Stimulated activated CD4-positive, alpha-beta T cell treated with anti-CD3 and anti-CD28 coated beads, TNF-alpha, amount 100 ng/mL, for 48 hours (primary cell): ENCODE measurements at regions not wholly inside any gene's neighbourhood (a gene's known extent, or its start where the extent isn't known, plus 50 kb on each side); places are given as distances from the start of the nearest gene placed in this dataset.

Experiments
- DNase-seq, 3 donors: peaks; one replicate each; pipeline ENCODE4 v3.0.0-alpha.2; 2020; ENCODE audit warnings: low read depth in 3 of 3

DNA sequence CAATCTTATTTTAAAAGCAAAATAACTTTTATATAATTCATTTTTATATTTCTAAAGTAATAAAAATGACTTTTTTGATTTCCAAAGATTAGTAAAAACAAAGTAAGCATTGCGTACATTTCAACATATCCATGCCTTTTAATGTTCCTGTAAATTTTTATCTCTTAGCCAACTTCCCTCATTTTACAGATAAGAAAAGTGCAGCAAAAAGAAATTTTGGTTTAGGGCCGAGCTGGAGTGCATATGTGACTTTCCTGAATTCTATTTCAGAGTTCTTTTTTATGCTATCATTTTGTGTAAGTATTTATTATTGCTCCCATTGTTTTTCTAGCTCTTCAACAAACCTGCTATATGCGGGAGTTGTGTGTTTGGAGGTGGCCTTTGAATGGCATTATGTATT, 195.3 kb downstream of the NHLRC3 start:
- no peak for DNase-seq

DNA sequence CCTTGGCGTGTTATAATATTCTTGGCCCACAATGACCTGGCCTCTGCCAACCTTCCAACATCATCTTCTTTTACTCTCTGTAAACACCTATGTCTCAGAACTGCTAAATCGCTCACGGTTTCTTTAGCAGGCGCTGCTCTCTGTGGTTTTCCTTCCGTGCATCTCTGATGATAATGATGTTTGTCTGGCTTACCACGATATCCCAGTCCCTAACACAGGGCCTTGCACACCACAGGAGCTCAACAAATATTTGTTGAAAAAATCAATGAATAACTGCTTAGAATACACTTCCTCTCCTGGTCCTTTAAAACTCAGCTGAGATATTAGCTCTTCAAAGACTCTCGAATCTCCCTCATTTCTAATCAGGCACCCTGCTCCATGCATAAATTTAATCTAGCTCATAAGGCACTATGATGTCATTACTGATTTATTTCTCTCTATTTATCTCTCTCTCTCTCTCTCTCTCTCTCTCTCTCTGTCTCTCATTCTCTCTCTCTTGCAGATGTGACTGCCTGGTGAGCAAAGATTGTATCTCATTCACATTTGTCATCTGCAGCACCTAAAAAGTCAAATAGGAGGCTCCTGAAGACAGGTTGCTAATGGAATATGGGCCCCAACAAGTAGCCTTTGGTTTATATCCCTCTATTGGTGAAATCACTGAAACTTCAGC, 206.4 kb downstream of the NHLRC3 start:
- DNase-seq: no peak

DNA sequence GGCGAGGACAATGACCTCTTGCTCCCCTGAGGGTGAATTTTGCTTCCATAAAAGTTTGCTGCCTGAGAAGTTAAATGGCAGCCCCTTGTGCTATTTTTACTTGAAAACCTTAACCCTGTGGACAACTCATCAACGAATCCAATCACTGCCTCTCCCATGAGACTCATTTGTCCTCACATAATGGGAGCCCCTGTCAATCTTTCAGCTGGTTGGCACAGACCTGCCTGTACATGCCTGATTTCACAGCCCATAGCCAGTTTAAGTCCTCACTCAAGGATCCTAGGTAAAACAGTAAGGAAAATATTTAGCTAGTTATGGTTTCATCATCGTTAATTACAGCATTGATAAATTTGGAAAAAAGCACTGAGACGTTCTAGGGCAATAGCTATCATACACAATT, 207.4 kb downstream of the NHLRC3 start:
- DNase-seq: no peak

DNA sequence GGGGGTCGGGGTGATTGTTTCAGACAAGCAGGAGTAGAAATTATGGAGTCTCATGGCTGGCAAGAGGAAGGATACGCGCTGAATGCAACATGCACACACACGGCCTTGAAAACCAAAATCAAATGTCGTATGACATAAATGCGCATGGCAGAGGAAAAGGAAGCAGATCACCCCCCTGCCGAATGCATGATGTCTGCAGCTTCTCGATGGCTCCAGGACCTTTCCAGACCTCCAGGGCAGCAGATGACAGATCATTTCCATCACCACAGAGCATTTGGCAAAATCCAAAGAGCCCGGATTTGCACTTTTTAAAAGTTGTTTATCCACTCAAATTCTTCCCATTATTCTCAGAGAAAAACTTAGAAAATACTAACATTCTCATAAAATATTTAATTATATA, 211.7 kb downstream of the NHLRC3 start:
- DNase-seq: no peak

DNA sequence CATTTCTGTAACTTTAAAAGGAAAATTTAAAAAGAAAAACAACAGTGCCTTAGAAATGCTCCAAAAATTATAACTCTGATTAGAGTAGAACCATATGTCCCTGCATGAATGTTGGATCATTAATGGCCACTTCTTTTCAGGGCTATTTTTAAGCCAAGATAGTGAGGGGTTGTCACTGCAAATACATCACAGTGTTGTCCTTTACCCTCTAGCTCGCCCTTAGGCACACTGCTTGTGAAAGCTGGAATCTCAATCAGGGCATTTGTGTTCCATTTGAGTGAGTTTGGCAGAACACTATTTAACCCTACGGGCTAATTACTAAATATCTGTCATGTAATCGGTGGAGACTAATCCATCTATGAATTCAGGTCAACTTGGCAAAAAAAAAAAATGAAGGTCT, 212.2 kb downstream of the NHLRC3 start:
- DNase-seq: no peak

DNA sequence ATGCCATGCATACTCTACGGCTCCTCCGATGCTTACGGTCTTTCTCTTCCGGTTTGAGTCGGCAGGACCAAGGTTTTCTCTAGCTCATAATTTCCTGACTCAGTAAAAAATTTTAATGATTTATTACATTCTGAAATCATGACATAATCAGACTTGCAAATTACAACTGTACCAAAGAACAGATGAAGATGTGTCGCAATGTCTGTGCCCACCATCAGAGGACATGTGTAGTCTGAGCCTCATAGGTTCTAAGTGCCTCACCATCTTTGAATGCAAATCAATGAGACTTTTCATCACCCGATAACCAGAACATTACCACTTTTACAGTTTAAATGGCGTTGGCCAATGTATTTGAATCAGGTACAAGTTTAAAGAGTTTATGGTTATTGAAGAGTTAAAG, 213.1 kb downstream of the NHLRC3 start:
- DNase-seq: no peak

DNA sequence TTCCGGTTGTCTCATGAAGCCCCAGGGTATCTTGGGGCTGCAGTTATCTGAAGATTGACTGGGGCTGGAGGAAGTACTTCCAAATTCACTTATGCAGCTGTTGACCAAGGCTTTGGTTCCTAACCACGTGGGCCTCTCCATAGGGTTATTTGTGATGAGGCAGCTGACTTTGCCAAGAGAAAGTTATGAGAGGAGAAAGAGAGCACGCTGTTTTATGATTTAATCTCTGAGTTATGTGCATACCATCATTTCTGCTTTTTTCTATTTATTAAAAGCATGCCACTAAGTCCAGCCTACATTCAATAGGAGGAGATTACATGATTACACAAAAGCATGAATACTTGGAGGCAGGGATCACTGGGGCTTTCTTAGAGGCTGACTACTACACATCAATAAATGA, 215.5 kb downstream of the NHLRC3 start:
- DNase-seq: no peak

DNA sequence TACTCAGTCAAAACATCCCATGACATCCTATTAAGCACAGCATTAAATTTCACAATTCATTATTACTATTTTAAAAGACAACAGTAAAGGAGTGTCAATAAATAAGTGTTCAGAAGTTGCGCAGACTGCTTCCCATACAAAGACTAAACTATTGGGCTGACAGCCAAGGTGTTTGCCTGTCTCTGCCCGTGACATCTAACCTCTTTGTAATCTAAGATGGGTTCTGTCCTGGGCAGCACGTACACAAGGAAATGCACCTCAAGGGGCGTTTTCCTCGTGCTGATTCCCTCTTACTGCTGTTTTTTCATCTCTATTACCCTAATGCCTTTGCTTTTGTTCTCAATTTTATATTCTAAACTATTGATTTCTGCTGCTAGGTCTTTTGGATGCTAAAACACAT, 216.3 kb downstream of the NHLRC3 start:
- DNase-seq: no peak

DNA sequence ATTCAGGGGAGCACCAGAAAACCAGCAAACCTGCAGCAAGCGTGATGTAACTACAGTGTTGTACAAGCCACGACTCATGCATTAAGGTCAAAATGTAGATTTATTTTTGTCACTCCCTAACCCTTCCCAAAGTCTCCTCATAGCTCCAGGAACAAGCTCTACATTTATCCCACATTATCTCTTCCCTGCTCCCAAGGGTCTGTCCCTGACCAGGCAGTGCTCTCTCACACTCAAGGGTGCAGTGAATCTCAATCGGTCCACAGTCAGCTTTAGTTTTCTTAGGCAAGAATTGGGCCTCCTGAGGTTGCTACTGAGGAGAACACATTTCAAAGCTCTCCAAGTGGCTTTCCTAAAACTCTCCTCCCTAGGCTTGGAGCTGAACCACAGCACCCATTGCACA, 219.4 kb downstream of the NHLRC3 start:
- no peak for DNase-seq

DNA sequence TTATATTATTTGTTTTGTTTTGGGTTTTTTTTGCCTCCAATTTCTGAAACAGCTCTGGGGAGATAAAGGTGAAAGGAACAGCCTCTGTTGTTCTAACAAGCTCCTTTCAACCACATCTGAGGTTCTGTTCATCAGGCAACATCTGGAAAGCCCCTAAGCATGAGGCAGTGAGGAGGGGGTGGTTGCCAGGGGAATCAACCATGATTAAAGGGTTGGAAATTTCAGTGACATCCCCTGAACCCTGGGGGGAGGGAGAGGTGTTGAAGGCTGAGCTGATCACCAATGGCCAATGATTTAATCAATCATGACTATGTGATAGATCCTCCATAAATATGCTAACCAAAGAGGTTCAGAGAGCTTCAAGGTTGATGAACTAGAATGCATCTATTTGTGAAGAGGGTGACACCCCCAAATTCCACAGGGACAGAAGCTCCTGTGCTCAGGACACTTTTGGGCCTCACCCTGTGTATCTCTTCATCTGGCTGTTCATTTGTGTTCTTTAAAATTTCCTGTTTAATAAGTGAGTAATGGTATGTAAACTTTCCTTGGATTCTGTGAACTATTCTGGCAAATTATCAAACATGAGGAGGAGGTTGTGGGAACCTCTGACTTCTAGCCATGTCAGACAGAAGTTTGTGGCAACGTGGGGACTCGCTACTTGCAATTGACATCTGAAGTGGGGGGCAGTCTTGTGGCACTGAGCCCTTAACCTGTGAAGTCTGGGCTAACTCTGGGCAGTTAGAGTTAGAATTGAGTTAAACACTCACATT, 221.3 kb downstream of the NHLRC3 start:
- peak in 1 of 3 donors; percentile 3 for DNase-seq

DNA sequence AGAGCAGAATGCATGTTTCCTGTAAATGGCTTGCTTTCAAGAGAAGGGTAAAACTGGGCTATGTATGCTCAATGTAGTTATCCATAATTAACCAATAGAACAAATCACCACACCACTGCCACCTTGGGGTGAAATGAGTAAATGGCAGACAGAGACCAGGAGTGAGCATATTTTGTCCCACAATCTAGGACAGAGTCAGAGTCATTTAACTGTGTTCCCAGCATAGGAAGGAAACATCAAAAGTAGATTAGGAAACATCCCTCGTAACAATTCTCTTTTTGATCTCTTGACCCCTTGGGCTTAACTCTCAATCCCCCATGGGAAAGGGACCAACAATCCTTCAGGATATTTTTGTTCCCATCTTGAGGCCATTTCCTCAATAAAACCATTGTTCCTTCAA, 224.8 kb downstream of the NHLRC3 start:
- DNase-seq: peak; percentile 8 to 23 (median 22)

DNA sequence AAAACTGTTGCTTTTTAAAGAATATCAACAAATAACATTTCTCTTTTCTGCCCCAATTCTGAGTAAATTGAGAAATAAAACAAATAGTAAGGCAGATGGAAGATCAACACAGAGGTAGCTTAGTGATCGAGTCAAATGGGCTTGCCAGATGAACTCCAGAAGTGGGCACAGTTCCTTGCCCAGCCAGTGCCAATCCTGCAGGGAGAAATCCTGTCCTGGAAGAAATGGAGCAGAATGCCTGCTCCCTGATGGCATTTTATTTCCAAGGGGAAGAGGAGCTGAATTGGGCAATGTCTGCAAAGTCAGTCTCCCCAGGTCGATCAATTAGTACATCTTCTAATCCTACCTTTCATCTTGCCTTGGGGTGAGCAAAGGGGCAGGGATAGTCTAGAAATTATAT, 225.3 kb downstream of the NHLRC3 start:
- no peak for DNase-seq

DNA sequence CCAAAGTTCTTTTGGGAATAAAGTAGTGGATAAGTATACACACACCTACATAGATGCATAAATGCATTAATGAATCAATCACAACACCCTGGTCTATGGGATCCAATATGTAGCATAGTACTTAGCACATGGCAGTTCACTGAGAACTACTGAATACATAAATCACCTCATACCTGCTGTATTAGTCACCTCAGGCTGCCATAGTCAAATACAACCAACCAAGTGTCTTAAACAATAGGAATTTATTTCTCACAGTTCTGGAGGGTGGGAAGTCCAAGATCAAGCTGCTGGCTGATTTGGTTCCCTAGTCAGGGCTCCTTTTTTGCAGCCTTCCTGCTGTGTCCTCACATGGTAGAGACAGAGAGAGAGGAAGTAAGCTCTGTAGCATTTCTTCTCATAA, 228.2 kb downstream of the NHLRC3 start:
- no peak for DNase-seq

DNA sequence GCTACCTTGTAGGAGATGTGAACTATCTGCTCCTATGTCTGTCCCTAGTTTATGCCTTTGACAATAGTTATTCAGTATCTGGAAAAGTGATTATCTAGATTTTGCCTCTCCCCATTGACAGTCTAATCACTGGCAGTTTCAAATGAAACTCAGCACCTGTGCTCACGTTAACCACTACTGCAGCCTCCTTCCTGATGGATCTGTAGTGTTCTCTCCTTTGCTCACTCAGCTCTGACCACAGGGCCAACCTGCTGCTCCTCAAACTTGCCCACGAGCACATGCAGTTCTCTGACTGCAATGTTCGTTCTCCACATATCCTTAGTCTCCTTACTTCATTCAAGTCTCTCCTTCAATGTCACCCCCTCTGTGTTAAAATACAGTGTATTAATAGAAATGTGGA, 230.1 kb downstream of the NHLRC3 start:
- no peak for DNase-seq

DNA sequence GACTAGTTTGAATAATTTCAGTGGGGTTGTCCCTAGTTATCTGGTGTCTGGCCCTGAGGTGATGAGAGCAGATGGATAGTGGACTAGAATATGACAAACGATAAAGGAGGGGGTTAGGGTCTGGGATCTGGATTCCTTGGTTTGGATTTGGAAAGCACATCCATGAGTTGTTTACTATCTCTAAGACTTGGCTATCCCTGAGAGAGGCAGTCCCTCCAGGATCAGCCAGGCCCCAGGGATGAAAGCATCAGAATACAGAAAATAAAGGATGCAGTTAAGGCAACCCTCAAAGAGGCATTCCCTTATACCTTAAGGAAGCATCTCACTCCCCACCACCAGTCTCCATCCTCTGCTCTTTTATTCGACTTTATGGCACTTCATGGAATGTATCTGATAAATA, 230.7 kb downstream of the NHLRC3 start:
- DNase-seq: no peak

DNA sequence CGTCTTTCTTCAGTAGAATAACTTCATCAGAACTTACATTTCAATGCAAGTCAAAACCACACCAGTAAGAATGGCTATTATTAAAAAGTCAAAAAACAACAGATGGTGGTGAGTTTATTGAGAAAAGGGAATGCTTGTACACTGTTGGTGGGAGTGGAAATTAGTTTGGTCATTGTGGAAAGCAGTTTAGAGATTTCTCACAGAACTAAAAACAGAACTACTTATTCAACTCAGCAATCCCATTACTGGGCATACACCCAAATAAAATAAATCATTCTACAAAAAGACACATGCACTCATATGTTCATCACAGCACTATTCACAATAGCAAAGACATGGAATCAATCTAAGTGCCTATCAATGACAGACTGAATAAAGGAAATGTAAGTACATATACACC, 231.2 kb downstream of the NHLRC3 start:
- DNase-seq: no peak

DNA sequence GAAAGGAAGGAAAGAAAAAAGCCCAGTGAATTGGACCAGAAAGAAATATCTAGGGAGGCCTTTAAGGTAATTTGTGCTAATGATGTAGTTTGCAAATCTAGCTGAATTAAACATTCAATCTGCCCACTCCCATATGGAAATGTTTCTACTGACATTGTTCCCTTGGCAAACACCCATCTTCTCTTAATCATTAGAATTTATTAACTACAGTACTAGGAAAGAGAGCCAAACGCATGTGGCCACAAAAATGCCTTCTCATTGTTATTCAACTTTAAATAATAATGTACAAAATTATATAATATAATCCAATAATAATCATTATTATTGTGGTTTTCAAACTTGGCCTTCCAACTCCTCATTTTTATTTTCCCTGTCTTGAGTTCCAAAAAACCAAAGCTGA, 234.7 kb downstream of the NHLRC3 start:
- no peak for DNase-seq

DNA sequence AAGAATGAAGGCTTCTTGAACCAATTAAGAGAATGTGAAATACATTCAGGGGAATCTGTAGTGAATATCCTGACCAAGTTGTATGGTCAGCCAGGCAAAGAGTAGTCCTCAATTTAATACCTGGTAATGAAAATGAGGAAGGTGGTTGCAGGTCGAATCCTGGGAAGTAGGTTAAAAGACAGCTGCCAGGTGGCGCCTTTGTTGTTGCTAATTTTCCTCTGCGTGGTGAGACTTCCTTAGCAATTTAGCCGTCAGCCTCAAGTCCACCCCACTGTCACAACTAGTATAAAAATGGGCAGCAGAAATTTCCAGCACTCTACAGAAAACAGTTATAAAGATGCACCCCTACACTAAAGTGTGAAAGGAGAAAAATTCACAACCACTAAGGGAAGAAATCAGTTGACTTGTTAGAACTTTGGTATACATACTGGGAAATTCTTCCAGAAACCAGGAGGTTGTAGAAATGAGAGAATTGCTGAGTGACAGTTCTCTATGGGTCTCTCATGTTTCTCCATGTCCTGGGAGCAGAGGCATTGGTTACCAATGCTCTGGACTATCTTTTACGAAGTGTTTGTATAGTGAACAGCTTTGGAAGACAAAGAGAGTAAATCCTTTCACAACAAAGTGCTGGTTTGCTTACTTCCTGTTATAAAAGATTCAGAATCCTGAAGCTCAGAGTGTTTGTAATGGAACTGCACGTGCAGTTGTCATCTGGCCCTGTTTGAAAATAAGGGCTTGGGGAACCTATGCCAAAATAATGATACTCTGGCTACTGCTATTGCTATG, 235.9 kb downstream of the NHLRC3 start:
- DNase-seq: no peak

DNA sequence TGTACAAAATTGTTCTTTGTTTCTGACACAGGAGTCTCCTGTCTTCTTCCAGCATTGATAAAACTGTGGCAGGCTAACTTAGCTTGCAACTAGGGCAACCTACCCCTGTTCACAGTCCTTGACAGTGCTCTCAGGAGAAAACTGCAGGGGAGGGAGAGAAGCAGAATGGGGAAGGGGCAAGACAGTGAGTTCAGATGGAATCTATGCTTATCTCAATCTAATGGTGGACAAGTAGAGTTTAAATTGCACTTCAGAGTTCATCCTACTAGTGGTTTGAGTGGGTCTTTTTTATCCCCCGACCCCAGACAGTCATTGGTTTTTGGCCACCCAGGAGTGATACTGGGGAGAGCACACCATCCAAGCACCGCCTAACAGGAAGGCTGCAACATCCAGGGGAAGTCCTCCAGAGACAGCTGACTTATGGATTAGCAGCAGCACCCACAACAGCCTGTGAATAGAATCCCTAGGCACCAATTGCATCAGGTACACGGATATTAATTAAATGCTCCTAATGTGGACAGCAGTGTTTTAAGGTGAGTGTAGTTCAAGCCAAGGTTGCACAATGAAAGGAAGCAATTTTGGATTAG, 236.6 kb downstream of the NHLRC3 start:
- no peak for DNase-seq

DNA sequence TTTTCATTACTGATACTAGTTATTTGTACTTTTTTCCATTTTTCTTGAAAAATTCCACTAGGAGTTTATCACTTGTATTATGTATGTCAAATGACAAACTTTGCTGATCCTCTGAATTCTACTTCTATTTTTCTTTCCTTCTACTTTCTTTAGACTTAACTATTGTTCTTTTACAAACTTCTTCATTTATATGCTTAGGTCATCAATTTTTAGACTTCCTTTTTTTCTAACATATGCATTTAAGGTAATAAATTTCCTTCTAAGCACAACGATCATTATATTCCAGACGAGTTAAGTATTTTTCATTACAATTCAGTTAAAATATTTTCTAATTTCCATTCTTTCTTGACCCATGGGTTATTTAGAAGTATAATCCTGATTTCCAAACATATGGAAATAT, 240.8 kb downstream of the NHLRC3 start:
- DNase-seq: no peak

DNA sequence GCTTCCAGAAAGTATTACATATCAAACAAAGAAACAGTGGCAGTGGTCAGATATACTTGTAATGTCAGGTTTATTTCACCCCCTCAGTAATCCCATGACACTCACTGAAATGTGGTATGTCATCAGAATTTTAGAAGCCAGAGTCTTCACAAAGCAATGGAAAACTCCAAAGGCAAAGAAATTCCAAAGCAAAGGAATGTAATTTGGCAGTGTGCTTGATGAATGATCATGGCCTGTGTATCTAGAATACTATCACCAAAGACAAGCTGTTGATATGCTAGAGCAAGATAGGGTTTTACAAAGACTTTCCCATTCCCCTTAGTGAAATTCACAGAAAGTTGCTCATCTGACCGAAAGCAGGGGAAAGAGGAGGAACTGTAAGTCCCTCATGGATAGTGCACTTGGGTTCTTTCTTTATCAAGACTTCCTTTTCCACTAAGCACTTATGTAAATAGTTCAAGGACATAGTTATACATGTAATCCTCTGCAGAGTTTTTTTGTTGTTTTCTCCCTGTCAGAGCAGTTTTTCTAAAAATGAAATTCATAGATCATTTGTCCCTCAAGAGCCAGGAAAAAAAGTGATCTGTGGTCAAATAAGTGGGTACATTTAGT, 243.4 kb downstream of the NHLRC3 start:
- DNase-seq: no peak

DNA sequence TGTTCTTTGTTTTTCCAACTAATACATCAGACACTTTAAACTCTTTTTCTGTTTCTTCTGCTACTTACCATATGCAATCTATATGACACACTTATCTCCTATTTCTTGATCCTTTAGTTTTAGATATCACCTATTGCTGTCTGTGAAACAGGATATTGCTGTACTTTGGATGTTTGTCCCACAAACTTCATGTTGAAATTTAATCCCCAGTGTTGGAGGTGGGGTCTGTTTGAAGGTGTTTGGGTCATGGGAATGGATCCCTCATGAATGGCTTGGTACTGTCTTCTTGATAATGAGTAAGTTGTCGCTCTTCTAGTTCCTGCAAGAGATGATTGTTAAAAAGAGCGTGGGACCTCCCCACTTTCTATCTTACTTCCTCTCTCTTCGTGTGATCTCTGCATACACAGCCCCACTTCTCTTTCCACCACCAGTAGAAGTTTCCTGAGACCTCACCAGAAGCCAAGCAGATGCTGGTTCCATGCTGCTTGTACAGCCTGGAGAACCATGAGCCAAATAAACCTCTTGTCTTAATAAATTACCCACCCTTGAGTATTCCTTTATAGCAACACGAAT, 244.2 kb downstream of the NHLRC3 start:
- DNase-seq: no peak
